ENCODE measurements at regions not wholly inside any gene's neighbourhood (a gene's known extent, or its start where the extent isn't known, plus 50 kb on each side); places are given as distances from the start of the nearest gene placed in this dataset.

DNA sequence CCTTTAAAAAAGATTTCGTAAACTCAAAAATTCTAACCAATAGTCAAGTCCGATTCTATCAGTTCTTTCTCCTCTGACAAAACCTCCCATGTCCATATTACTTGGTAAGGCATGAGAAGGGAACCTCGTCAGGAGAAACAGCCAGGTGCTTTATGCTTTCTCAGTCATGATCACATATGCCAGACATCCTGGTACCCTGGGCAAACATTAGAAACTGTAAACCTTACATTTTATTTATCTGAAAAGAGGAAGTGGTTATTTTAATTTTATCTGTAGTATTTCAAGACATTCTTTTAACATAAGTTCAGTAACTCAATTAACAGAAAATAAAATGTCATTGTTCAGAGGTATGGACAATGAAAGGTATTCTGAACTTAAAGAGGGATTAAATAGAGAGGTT, 474.8 kb upstream of the GBE1 start:
- TF ChIP-seq POLR2AphosphoS5 (IDR thresholded peaks at IDR 0.05; ENCODE audit: borderline replicate concordance, low read depth, low read length) = no peak
- no peak for TF ChIP-seq EZH2 (IDR thresholded peaks at IDR 0.05)

All from SK-N-MC (cell line).